ENCODE measurements at regions not wholly inside any gene's neighbourhood (a gene's known extent, or its start where the extent isn't known, plus 50 kb on each side); places are given as distances from the start of the nearest gene placed in this dataset.

DNA sequence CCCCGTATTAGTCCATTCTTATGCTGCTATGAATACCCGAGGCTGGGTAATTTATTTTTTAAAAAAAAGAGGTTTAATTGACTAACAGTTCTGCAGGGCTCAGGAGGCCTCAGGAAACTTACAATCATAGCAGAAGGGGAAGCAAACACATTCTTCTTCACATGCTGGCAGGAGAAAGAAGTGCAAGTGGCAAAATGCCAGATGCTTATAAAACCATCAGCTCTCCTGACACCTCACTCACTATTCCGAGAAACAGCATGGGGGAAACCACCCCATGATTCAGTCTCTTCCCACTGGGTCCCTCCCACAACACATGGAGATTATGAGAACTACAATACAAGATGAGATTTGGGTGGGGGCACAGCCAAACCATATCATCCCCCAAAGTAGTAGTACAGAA lies 2148.5 kb upstream of the PIK3C3 start:
- Histone ChIP-seq H3K36me3 (no peaks in the 10 kb centered on the region), H3K9me3 (peaks cover 0 to 9% (median 1%) of the 10 kb centered on the region in 4 donors), H3K27ac (no peak overlapping the region), H3K4me3 (no peak overlapping the region), H3K4me1 (no peaks in the 10 kb centered on the region), H3K27me3 (no peaks in the 10 kb centered on the region)
- DNase-seq: no peak
- ATAC-seq (ENCODE audit: low FRiP score in 2 of 2): no peak
- WGBS, 2 donors: 57 to 67% methylated on average over 3 of the region's 3 CpGs
- TF ChIP-seq, protein P1, sequence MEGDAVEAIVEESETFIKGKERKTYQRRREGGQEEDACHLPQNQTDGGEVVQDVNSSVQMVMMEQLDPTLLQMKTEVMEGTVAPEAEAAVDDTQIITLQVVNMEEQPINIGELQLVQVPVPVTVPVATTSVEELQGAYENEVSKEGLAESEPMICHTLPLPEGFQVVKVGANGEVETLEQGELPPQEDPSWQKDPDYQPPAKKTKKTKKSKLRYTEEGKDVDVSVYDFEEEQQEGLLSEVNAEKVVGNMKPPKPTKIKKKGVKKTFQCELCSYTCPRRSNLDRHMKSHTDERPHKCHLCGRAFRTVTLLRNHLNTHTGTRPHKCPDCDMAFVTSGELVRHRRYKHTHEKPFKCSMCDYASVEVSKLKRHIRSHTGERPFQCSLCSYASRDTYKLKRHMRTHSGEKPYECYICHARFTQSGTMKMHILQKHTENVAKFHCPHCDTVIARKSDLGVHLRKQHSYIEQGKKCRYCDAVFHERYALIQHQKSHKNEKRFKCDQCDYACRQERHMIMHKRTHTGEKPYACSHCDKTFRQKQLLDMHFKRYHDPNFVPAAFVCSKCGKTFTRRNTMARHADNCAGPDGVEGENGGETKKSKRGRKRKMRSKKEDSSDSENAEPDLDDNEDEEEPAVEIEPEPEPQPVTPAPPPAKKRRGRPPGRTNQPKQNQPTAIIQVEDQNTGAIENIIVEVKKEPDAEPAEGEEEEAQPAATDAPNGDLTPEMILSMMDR (IDR thresholded peaks at IDR 0.05): no peak
- no peak for TF ChIP-seq EP300 (IDR thresholded peaks at IDR 0.05)
- no peak for TF ChIP-seq POLR2AphosphoS5 (IDR thresholded peaks at IDR 0.05)
- no peak for TF ChIP-seq POLR2A (IDR thresholded peaks at IDR 0.05)

DNA sequence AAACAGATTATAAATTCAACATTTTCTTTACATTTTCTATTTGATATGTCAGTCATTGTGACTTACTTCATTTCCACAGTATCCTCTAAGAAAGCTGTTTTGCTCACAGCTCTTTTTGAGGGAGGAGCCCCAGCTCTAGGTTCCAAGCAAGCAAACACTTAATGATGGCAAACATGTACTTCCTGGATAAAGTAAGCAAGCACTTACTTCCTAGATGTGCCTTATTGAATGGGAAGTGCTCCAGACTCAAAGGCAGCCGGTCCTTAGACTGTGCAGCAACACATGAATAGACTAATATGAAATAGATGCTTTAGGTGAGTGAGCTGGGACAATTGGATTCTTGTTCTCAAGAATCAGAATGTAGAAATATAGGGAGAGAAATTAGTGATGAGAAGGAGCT lies 2149.8 kb upstream of the PIK3C3 start:
- DNase-seq (no peak), ATAC-seq (ENCODE audit: low FRiP score in 2 of 2) (no peak)
- TF ChIP-seq POLR2A (IDR thresholded peaks at IDR 0.05) (no peak), EP300 (IDR thresholded peaks at IDR 0.05) (no peak), POLR2AphosphoS5 (IDR thresholded peaks at IDR 0.05) (no peak)
- TF ChIP-seq, protein P1 (IDR thresholded peaks at IDR 0.05): no peak
- Histone ChIP-seq H3K36me3 (no peaks in the 10 kb centered on the region), H3K9me3 (peaks cover 0 to 3% (median 1%) of the 10 kb centered on the region in 4 donors), H3K4me3 (no peak overlapping the region), H3K27ac (no peak overlapping the region), H3K27me3 (no peaks in the 10 kb centered on the region), H3K4me1 (no peaks in the 10 kb centered on the region)
- WGBS, 2 donors: 26 to 30% methylated on average over 1 of the region's 1 CpG

DNA sequence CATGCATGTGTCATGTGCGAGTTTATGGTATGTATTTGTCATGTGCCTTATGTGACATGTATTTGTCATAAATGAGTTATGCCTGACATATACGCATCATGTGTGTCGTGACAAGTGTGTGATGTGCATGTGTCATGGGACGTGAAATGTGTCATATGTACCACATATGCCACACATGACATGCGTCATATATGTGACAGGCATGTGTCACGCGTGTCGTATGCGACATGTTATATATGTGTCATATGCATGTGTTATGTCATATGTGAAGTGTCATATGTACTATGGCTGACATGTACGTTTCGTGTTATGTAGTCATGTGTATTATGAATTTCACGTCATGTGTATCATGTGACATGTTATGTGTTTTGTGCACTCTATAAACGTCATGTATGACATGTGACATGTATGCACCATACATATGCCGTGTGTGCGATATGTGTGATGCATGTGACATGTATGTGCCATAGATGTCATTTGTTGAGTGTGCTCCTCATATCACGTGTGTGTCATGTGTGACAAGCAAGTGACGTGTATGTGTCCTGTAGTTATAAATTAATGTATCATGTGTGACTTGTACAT lies 2152.3 kb upstream of the PIK3C3 start:
- DNase-seq (no peak), ATAC-seq (ENCODE audit: low FRiP score in 2 of 2) (no peak)
- TF ChIP-seq, protein P1 (IDR thresholded peaks at IDR 0.05): no peak
- no peak for TF ChIP-seq EP300 (IDR thresholded peaks at IDR 0.05)
- TF ChIP-seq POLR2AphosphoS5 (IDR thresholded peaks at IDR 0.05): no peak
- no peak for TF ChIP-seq POLR2A (IDR thresholded peaks at IDR 0.05)
- WGBS, 2 donors: 87 to 93% methylated on average over 17 of the region's 17 CpGs
- no peak overlapping the region for H3K27ac ChIP-seq
- H3K4me1 ChIP-seq: no peaks in the 10 kb centered on the region
- no peaks in the 10 kb centered on the region for H3K9me3 ChIP-seq
- H3K4me3 ChIP-seq: no peak overlapping the region
- no peaks in the 10 kb centered on the region for H3K36me3 ChIP-seq
- no peaks in the 10 kb centered on the region for H3K27me3 ChIP-seq

DNA sequence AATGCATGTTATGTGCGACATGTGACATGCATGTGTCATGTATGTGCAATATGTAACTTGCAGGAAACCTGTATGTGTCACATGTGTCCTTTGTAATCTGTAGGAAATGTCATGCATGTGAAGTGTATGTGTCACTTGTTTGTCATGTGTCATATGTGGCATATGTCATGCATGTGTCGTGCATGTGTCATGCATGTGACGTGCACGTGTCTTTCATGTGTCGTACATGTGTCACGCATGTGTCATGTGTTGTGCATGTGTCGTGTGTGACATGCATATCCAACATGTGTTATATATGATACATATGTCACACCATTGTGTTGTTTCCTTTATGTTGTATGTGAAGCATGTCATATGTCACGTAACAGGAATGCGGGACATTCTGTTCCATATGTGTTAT lies 2153.2 kb upstream of the PIK3C3 start:
- ATAC-seq (ENCODE audit: low FRiP score in 2 of 2) (no peak), DNase-seq (no peak)
- no peaks in the 10 kb centered on the region for H3K9me3 ChIP-seq
- no peak for TF ChIP-seq POLR2A (IDR thresholded peaks at IDR 0.05)
- TF ChIP-seq, protein P1 (IDR thresholded peaks at IDR 0.05): no peak
- no peak for TF ChIP-seq EP300 (IDR thresholded peaks at IDR 0.05)
- TF ChIP-seq POLR2AphosphoS5 (IDR thresholded peaks at IDR 0.05): no peak
- H3K4me3 ChIP-seq: no peak overlapping the region
- H3K27ac ChIP-seq: no peak overlapping the region
- 94 to 96% methylated on average over 9 of the region's 9 CpGs for WGBS, 2 donors
- H3K36me3 ChIP-seq: no peaks in the 10 kb centered on the region
- no peaks in the 10 kb centered on the region for H3K4me1 ChIP-seq
- H3K27me3 ChIP-seq: no peaks in the 10 kb centered on the region

DNA sequence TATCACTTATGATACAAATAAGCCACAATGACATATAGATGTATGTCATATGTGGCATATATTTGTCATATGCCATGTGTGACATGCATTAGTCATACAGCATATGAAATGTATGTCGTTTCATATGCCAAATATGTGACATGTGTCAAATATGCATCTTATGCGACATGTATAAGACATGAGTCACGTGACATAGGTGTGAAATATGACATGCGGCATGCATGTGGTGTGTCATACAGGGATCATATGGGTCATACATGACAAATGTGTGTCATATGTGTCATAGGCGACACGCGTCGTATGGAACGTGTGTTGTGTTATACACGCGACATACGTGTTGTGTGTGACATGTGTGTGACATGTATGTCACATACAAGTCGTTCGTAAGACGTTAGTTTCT lies 2154.0 kb upstream of the PIK3C3 start:
- Histone ChIP-seq H3K4me3 (no peak overlapping the region), H3K36me3 (no peaks in the 10 kb centered on the region), H3K27me3 (no peaks in the 10 kb centered on the region), H3K27ac (no peak overlapping the region), H3K4me1 (no peaks in the 10 kb centered on the region), H3K9me3 (no peaks in the 10 kb centered on the region)
- TF ChIP-seq POLR2A (IDR thresholded peaks at IDR 0.05) (no peak), EP300 (IDR thresholded peaks at IDR 0.05) (no peak), POLR2AphosphoS5 (IDR thresholded peaks at IDR 0.05) (no peak)
- TF ChIP-seq, protein P1 (IDR thresholded peaks at IDR 0.05): no peak
- WGBS, 2 donors: 96 to 97% methylated on average over 15 of the region's 15 CpGs
- no peak for ATAC-seq (ENCODE audit: low FRiP score in 2 of 2)
- no peak for DNase-seq
